ENCODE measurements at regions not wholly inside any gene's neighbourhood (a gene's known extent, or its start where the extent isn't known, plus 50 kb on each side); places are given as distances from the start of the nearest gene placed in this dataset.
"Not testable (repeated sequence)": the region's sequence is repeated elsewhere in the genome, so short reads cannot be mapped to it uniquely, and the experiment has no call there.

DNA sequence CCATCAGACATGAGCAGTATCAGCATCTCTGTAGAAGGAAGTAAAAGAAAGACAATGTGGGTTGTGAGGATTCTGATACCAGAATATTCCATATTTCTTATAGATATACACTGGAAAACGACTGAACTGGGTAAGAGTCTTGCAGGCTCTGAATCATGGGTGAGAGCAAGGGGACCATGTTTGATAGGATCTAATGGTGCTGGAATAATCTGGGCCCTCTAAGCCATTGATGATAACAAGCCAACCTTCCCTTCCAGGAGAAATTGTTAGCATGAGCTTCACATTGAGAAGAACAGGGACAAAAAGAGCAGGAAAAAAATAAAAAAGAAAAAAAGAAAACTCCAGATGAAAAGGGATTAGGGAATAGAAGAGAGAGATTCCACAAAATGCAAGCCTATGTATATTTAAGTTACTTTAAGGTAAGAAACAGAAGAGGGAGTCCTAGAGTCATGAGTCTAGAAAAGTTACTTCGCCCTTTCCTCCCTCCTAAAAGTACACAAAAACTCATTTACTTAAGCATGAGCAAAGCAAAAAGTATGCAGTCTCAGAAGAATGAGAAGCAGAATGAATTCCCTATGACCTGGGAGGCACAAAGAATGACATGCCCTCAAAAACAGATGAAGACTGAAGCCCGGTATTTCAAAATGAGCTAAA lies 181.9 kb downstream of the TMEM26 start:
- no peaks in the 10 kb centered on the region for H3K9me3 ChIP-seq
- no peaks in the 10 kb centered on the region for H3K27me3 ChIP-seq
- no peaks in the 10 kb centered on the region for H3K4me1 ChIP-seq
- DNase-seq: no peak
- no peak for TF ChIP-seq POLR2A (IDR thresholded peaks at IDR 0.05)
- TF ChIP-seq, protein P1, sequence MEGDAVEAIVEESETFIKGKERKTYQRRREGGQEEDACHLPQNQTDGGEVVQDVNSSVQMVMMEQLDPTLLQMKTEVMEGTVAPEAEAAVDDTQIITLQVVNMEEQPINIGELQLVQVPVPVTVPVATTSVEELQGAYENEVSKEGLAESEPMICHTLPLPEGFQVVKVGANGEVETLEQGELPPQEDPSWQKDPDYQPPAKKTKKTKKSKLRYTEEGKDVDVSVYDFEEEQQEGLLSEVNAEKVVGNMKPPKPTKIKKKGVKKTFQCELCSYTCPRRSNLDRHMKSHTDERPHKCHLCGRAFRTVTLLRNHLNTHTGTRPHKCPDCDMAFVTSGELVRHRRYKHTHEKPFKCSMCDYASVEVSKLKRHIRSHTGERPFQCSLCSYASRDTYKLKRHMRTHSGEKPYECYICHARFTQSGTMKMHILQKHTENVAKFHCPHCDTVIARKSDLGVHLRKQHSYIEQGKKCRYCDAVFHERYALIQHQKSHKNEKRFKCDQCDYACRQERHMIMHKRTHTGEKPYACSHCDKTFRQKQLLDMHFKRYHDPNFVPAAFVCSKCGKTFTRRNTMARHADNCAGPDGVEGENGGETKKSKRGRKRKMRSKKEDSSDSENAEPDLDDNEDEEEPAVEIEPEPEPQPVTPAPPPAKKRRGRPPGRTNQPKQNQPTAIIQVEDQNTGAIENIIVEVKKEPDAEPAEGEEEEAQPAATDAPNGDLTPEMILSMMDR (IDR thresholded peaks at IDR 0.05): peak in 2 of 6 experiments; percentile 3 to 9
- no peak overlapping the region for H3K4me3 ChIP-seq
- H3K27ac ChIP-seq: no peak overlapping the region
- H3K36me3 ChIP-seq: no peaks in the 10 kb centered on the region

DNA sequence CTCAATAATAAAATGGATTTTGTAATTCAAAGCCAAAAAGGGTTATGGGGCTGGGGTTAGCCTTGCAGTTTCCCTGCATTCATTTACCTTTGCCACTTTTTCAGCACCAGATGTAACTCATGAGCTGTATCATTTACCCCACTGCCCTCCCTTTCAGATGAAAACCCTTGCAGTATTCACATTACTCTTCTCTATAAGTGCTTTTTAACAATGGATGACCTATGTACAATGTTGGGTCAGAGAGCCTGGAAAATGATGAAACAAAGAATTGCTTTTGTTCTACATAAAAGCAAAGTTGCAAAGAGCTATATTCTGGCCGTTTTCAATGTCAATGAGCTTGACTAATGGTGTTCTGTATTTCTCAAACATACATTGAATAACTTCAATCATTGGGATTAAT lies 189.7 kb downstream of the TMEM26 start:
- no peak for DNase-seq
- Histone ChIP-seq H3K4me3 (no peak overlapping the region), H3K27ac (no peak overlapping the region), H3K36me3 (no peaks in the 10 kb centered on the region), H3K9me3 (no peaks in the 10 kb centered on the region), H3K27me3 (no peaks in the 10 kb centered on the region), H3K4me1 (no peaks in the 10 kb centered on the region)
- TF ChIP-seq, protein P1 (IDR thresholded peaks at IDR 0.05): no peak
- TF ChIP-seq POLR2A (IDR thresholded peaks at IDR 0.05): no peak

- no peaks in the 10 kb centered on the region for H3K27me3 ChIP-seq
- no peak for DNase-seq
- no peaks in the 10 kb centered on the region for H3K9me3 ChIP-seq
- TF ChIP-seq, protein P1 (IDR thresholded peaks at IDR 0.05): no peak
- no peak for TF ChIP-seq POLR2A (IDR thresholded peaks at IDR 0.05)
- no peaks in the 10 kb centered on the region for H3K36me3 ChIP-seq
- H3K4me1 ChIP-seq: no peaks in the 10 kb centered on the region
- H3K4me3 ChIP-seq: no peak overlapping the region
- H3K27ac ChIP-seq: no peak overlapping the region
Observed at GRCh38 chr10:61262486-61263261, 190.5 kb downstream of the TMEM26 start.

DNA sequence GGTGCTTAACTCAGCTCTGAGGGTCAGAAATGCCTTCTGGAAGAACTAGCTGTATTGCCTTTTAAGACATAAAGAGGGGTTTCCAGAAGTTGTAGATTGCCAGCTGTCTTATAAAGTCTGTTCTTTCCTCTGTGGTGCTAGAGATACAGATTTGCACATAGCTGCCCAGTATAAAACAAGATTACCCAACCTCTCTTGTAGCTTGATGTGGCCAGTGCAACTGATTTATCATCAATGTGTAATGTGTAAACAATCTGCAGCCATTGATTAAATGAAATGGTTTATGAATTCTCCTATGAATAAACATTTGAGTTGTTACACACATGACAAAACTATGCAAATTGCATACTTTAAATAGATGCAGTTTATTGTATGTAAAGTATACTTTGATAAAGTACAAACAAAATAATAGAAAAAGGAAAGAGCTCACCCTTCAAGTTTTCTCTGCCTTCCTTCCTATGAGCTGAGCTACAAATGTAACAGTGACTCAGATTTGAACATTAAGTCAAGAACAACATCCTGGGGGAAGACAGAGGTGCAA lies 195.2 kb downstream of the TMEM26 start:
- H3K4me3 ChIP-seq: no peak overlapping the region
- H3K4me1 ChIP-seq: no peaks in the 10 kb centered on the region
- no peak overlapping the region for H3K27ac ChIP-seq
- no peaks in the 10 kb centered on the region for H3K9me3 ChIP-seq
- no peak for DNase-seq
- H3K27me3 ChIP-seq: no peaks in the 10 kb centered on the region
- TF ChIP-seq, protein P1 (IDR thresholded peaks at IDR 0.05): no peak
- TF ChIP-seq POLR2A (IDR thresholded peaks at IDR 0.05): no peak
- H3K36me3 ChIP-seq: no peaks in the 10 kb centered on the region

- Histone ChIP-seq H3K36me3 (no peaks in the 10 kb centered on the region), H3K27ac (no peak overlapping the region), H3K9me3 (no peaks in the 10 kb centered on the region), H3K27me3 (no peaks in the 10 kb centered on the region), H3K4me1 (no peaks in the 10 kb centered on the region), H3K4me3 (no peak overlapping the region)
- TF ChIP-seq, protein P1 (IDR thresholded peaks at IDR 0.05): no peak
- no peak for TF ChIP-seq POLR2A (IDR thresholded peaks at IDR 0.05)
- DNase-seq: no peak
Observed at GRCh38 chr10:61257136-61257535, 196.0 kb downstream of the TMEM26 start.

GRCh38 chr10:61252326-61252725 lies 200.9 kb downstream of the TMEM26 start:
- not testable (repeated sequence) for DNase-seq, H3K27ac ChIP-seq, H3K27me3 ChIP-seq, H3K4me1 ChIP-seq, H3K9me3 ChIP-seq, H3K4me3 ChIP-seq, H3K36me3 ChIP-seq

Data from Peyer's patch (tissue), 4 donors.